Vagina (tissue), 2 donors: ENCODE measurements at regions not wholly inside any gene's neighbourhood (a gene's known extent, or its start where the extent isn't known, plus 50 kb on each side); places are given as distances from the start of the nearest gene placed in this dataset.

Source experiments
- DNase-seq, 2 donors: peaks; one replicate each; pipeline ENCODE4 v3.0.0-alpha.2; 2017; ENCODE audit errors: extremely low spot score in 2 of 2
- H3K27ac ChIP-seq: fragments of 200-600 bp; sonication (generic); one replicate; pipeline ENCODE4 v1.5.1; 2019
- H3K27me3 ChIP-seq: fragments of 200-600 bp; sonication (generic); one replicate; pipeline ENCODE4 v1.5.1; 2019
- H3K36me3 ChIP-seq, 2 donors: fragments of 200-600 bp; sonication (generic); one replicate each; pipeline ENCODE4 v1.5.1; 2017 to 2019
- H3K4me1 ChIP-seq: fragments of 200-600 bp; sonication (generic); one replicate; pipeline ENCODE4 v1.5.1; 2019
- H3K4me3 ChIP-seq, 2 donors: fragments of 200-600 bp; sonication (generic); 1 replicate in 1 of 2; 2 replicates in 1 of 2; pipeline ENCODE4 v1.5.1; 2016 to 2019
- H3K9me3 ChIP-seq: fragments of 200-600 bp; sonication (generic); one replicate; pipeline ENCODE4 v1.5.1; 2019
- POLR2A ChIP-seq, 2 donors: fragments of 450-650 bp; IDR thresholded peaks; one replicate each; pipeline ENCODE4 v1.6.1; 2017; ENCODE audit warnings: antibody characterized with exemption in 2 of 2, mild to moderate bottlenecking in 2 of 2, moderate library complexity in 2 of 2
- POLR2AphosphoS5 ChIP-seq, 2 donors: sonication (generic); formaldehyde crosslinking; IDR thresholded peaks; one replicate each; pipeline ENCODE4 v1.9.0; 2017; ENCODE audit warnings: antibody characterized with exemption in 2 of 2, mild to moderate bottlenecking in 2 of 2, low read depth in 1 of 2; ENCODE audit not compliant: insufficient read depth in 1 of 2
- intact Hi-C: fragments of 100-400 bp; cut with DNase I; formaldehyde crosslinking; loops from one replicate; pipeline ENCODE4 v1.15.1; 2023
- TF ChIP-seq, protein P1 (sequence below), 3 experiments: fragments of 450-650 bp in 2 of 3; fragments of 200-600 bp in 1 of 3; sonication (generic) in 1 of 3; IDR thresholded peaks; one replicate each; pipeline ENCODE4 v1.5.1; 2017 to 2019; ENCODE audit warnings: antibody characterized with exemption in 3 of 3, mild to moderate bottlenecking in 2 of 3, moderate library complexity in 2 of 3

- intact Hi-C loops = no loop called here
- Histone ChIP-seq H3K4me3 (no peak overlapping the region), H3K27ac (no peak overlapping the region), H3K9me3 (no peaks in the 10 kb centered on the region), H3K36me3 (no peaks in the 10 kb centered on the region), H3K27me3 (no peaks in the 10 kb centered on the region), H3K4me1 (peaks cover 61% of the 10 kb centered on the region)
- TF ChIP-seq POLR2AphosphoS5 (IDR thresholded peaks at IDR 0.05; ENCODE audit: insufficient read depth in 1 of 2, low read depth in 1 of 2) (no peak), POLR2A (IDR thresholded peaks at IDR 0.05) (no peak)
- TF ChIP-seq, protein P1, sequence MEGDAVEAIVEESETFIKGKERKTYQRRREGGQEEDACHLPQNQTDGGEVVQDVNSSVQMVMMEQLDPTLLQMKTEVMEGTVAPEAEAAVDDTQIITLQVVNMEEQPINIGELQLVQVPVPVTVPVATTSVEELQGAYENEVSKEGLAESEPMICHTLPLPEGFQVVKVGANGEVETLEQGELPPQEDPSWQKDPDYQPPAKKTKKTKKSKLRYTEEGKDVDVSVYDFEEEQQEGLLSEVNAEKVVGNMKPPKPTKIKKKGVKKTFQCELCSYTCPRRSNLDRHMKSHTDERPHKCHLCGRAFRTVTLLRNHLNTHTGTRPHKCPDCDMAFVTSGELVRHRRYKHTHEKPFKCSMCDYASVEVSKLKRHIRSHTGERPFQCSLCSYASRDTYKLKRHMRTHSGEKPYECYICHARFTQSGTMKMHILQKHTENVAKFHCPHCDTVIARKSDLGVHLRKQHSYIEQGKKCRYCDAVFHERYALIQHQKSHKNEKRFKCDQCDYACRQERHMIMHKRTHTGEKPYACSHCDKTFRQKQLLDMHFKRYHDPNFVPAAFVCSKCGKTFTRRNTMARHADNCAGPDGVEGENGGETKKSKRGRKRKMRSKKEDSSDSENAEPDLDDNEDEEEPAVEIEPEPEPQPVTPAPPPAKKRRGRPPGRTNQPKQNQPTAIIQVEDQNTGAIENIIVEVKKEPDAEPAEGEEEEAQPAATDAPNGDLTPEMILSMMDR (IDR thresholded peaks at IDR 0.05) = no peak
- peak; percentile 77 to 95 for DNase-seq
Observed at GRCh38 chr13:99058527-99059495, 80.9 kb upstream of the DOCK9 start.

- Histone ChIP-seq H3K36me3 (no peaks in the 10 kb centered on the region), H3K9me3 (no peaks in the 10 kb centered on the region), H3K27me3 (no peaks in the 10 kb centered on the region), H3K27ac (no peak overlapping the region), H3K4me3 (no peak overlapping the region), H3K4me1 (peaks cover 69% of the 10 kb centered on the region)
- DNase-seq = peak; percentile 3 to 16
- TF ChIP-seq, protein P1 (IDR thresholded peaks at IDR 0.05) = no peak
- no peak for TF ChIP-seq POLR2AphosphoS5 (IDR thresholded peaks at IDR 0.05; ENCODE audit: insufficient read depth in 1 of 2, low read depth in 1 of 2)
- no peak for TF ChIP-seq POLR2A (IDR thresholded peaks at IDR 0.05)
- intact Hi-C loops = no loop called here
Observed at GRCh38 chr13:99059498-99060075, 81.7 kb upstream of the DOCK9 start.

DNA sequence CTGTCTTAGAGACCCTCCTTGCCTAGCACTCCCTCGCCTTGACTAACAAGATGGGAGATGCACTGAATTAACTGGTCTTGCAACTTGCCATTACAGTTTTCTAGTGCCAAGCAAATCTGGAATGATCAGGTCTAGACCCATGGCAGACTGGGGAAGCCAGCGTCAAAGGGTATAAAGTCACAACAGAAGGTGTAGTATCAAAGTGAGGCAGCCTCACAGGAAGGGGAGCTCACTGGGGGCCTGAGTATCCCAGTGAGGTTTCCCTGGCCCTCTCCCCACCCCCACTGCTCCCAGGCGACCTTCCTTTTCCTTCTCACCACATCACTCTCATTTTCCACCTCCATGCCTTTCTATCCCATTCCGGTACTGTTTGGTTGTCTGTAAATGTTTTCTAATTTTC is 83.5 kb upstream of the DOCK9 start:
- H3K27ac ChIP-seq = peak overlapping the region; percentile 27
- H3K27me3 ChIP-seq = no peaks in the 10 kb centered on the region
- no peaks in the 10 kb centered on the region for H3K36me3 ChIP-seq
- no peak overlapping the region for H3K4me3 ChIP-seq
- intact Hi-C loops = no loop called here
- DNase-seq = peak; percentile 31 to 77
- TF ChIP-seq, protein P1 (IDR thresholded peaks at IDR 0.05) = no peak
- TF ChIP-seq POLR2A (IDR thresholded peaks at IDR 0.05) = no peak
- no peak for TF ChIP-seq POLR2AphosphoS5 (IDR thresholded peaks at IDR 0.05; ENCODE audit: insufficient read depth in 1 of 2, low read depth in 1 of 2)
- no peaks in the 10 kb centered on the region for H3K9me3 ChIP-seq
- H3K4me1 ChIP-seq = peaks cover 70% of the 10 kb centered on the region

DNA sequence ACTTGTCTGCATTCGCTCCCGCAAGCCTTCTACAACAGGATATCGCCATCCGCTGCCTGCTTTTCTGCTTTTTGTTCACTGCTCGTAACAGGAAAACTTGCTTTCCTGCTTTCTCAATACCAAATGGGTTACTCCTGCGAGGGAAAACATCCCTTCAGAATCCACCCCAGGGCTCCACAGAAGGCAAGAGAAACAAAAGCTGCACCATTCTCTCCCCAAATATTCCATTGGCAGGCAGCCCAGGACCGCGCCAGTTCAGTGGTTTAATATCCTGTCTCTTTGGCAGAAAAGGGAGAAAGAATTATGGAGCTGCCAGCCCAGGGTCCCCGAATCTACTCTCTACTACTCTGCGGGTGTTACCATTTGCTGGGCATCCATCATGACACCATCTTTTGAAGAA is 84.7 kb upstream of the DOCK9 start:
- intact Hi-C loops = no loop called here
- peak; percentile 43 to 69 for DNase-seq
- Histone ChIP-seq H3K4me3 (no peak overlapping the region), H3K4me1 (peaks cover 64% of the 10 kb centered on the region), H3K36me3 (no peaks in the 10 kb centered on the region), H3K27me3 (no peaks in the 10 kb centered on the region), H3K27ac (peak overlapping the region; percentile 21), H3K9me3 (no peaks in the 10 kb centered on the region)
- TF ChIP-seq POLR2A (IDR thresholded peaks at IDR 0.05) = no peak
- TF ChIP-seq POLR2AphosphoS5 (IDR thresholded peaks at IDR 0.05; ENCODE audit: insufficient read depth in 1 of 2, low read depth in 1 of 2) = peak in 1 of 2 donors; percentile 33
- TF ChIP-seq, protein P1 (IDR thresholded peaks at IDR 0.05) = no peak
